Midbrain (tissue), 1 donor: ENCODE measurements at regions not wholly inside any gene's neighbourhood (a gene's known extent, or its start where the extent isn't known, plus 50 kb on each side); places are given as distances from the start of the nearest gene placed in this dataset.

Experiments used
- DNase-seq: peaks from one replicate; lab custom pipeline; 2025; lab: John Stamatoyannopoulos, UW

- DNase-seq = no peak
Observed at GRCh38 chr9:106708475-106709146, 154.4 kb upstream of the ZNF462 start.

- DNase-seq = no peak
Observed at GRCh38 chr9:106712279-106712678, 150.7 kb upstream of the ZNF462 start.

- no peak for DNase-seq
Observed at GRCh38 chr9:106713206-106713605, 149.8 kb upstream of the ZNF462 start.

GRCh38 chr9:106716820-106717219 is 146.1 kb upstream of the ZNF462 start:
- no peak for DNase-seq

- no peak for DNase-seq
Observed at GRCh38 chr9:106717686-106718085, 145.3 kb upstream of the ZNF462 start.

GRCh38 chr9:106718936-106719335 is 144.0 kb upstream of the ZNF462 start:
- no peak for DNase-seq

GRCh38 chr9:106722051-106722753 is 140.8 kb upstream of the ZNF462 start:
- no peak for DNase-seq

- DNase-seq = no peak
Observed at GRCh38 chr9:106723926-106724325, 139.0 kb upstream of the ZNF462 start.

- no peak for DNase-seq
Observed at GRCh38 chr9:106724566-106724965, 138.4 kb upstream of the ZNF462 start.

GRCh38 chr9:106726070-106726815 is 136.7 kb upstream of the ZNF462 start:
- DNase-seq = no peak

GRCh38 chr9:106727969-106728368 is 135.0 kb upstream of the ZNF462 start:
- no peak for DNase-seq

GRCh38 chr9:106728860-106729259 is 134.1 kb upstream of the ZNF462 start:
- no peak for DNase-seq

- no peak for DNase-seq
Observed at GRCh38 chr9:106731910-106732309, 131.1 kb upstream of the ZNF462 start.

- no peak for DNase-seq
Observed at GRCh38 chr9:106733828-106734380, 129.1 kb upstream of the ZNF462 start.

- DNase-seq = no peak
Observed at GRCh38 chr9:106737516-106737915, 125.5 kb upstream of the ZNF462 start.

GRCh38 chr9:106738109-106738508 is 124.9 kb upstream of the ZNF462 start:
- no peak for DNase-seq

- no peak for DNase-seq
Observed at GRCh38 chr9:106745457-106745856, 117.5 kb upstream of the ZNF462 start.

GRCh38 chr9:106745876-106746275 is 117.1 kb upstream of the ZNF462 start:
- no peak for DNase-seq

- DNase-seq = no peak
Observed at GRCh38 chr9:106751681-106752080, 111.3 kb upstream of the ZNF462 start.

- no peak for DNase-seq
Observed at GRCh38 chr9:106752581-106752980, 110.4 kb upstream of the ZNF462 start.

- DNase-seq = no peak
Observed at GRCh38 chr9:106753155-106753671, 109.8 kb upstream of the ZNF462 start.

- DNase-seq = no peak
Observed at GRCh38 chr9:106755736-106756135, 107.2 kb upstream of the ZNF462 start.
